GM12865 (cell line): ENCODE measurements at regions not wholly inside any gene's neighbourhood (a gene's known extent, or its start where the extent isn't known, plus 50 kb on each side); places are given as distances from the start of the nearest gene placed in this dataset.

Experiments used
- DNase-seq: peaks from one replicate; pipeline ENCODE4 v3.0.0; 2010; ENCODE audit warnings: low read depth
- H3K4me3 ChIP-seq: 2 replicates; pipeline ENCODE4 v1.5.1; 2011; ENCODE audit warnings: mild to moderate bottlenecking, low read depth, low read length, control low read depth
- TF ChIP-seq, protein P1 (sequence below): IDR thresholded peaks from 2 replicates; pipeline ENCODE4 v1.5.1; 2011; ENCODE audit warnings: low read length, control low read depth, low read depth, inconsistent platforms; ENCODE audit not compliant: insufficient read depth; ENCODE audit errors: missing control alignments

DNA sequence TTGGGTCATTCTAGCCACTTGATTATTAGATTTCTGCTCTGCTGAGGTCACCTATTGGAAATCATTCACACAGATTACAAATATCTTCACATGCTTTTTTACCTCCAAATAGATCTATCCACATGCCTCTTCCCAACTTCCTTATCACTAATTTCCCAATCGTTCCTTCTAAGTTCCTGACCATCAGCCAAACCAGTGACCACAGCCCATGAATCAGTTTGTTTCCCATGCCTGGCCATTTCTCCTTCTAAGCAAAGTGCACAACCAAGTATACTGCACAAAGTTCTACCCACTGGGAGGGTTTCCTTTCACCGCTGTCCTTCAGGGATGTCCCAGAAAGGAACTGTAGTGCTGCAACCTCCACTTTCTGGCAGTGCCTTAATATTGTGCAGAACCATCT, 140.5 kb upstream of the SYNDIG1 start:
- H3K4me3 ChIP-seq: no peak overlapping the region
- no peak for DNase-seq
- TF ChIP-seq, protein P1, sequence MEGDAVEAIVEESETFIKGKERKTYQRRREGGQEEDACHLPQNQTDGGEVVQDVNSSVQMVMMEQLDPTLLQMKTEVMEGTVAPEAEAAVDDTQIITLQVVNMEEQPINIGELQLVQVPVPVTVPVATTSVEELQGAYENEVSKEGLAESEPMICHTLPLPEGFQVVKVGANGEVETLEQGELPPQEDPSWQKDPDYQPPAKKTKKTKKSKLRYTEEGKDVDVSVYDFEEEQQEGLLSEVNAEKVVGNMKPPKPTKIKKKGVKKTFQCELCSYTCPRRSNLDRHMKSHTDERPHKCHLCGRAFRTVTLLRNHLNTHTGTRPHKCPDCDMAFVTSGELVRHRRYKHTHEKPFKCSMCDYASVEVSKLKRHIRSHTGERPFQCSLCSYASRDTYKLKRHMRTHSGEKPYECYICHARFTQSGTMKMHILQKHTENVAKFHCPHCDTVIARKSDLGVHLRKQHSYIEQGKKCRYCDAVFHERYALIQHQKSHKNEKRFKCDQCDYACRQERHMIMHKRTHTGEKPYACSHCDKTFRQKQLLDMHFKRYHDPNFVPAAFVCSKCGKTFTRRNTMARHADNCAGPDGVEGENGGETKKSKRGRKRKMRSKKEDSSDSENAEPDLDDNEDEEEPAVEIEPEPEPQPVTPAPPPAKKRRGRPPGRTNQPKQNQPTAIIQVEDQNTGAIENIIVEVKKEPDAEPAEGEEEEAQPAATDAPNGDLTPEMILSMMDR: no peak

DNA sequence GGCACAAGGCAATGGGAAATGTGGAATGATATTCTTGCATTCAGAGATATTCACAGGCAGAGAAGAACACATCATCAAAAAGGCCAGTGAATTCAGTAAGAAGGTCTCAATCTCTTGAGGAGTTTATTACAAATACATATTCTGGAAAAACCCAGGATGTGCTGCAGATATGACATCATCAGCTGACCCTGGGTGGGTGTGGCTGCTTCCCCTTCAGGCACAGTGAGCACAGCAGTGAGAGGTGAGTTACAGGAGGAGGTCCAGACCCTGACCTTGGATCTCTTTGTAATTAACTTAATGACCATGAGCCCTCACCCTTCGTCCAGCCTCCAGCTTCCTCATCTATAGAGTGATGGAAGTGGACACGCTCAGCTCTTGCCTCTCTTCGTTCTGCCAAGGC, 147.5 kb upstream of the SYNDIG1 start:
- H3K4me3 ChIP-seq: no peak overlapping the region
- no peak for DNase-seq
- TF ChIP-seq, protein P1: no peak

DNA sequence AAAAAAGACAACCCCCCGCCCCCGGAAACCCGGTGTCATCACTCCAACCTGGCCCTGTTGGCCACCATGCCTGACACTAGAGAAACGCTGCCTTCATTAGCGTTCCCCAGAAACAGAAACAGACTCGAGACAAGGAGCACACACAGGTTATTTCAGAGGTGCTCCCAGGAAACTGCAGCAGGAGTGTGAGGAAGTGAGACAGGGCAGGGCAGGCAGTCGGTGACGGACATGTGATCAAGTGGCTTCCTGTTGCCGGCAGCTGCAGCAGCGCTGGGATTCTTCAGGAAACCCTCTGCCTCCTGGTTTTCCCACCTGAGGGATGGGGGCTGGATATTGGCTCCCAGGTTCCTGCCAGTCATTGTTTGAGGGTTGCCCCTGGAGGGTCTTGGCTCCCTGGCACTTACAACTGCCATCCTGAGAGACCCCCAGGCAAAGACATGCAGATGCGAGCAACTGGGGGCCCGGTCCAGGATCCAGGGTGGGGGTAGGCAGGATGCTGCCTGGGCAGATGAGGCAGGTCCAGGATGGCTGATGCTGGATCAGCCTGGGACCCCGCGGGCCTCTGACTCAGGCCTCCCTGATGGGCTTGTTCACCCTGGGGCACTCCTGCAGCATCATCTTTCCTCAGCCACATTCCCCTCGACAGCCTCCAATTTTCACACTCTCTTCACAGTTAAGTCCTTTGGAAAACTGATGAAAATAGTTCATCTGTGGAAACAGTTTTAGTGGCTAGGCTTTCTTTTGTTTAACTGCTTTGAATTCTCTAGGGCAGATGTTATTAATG, 150.7 kb upstream of the SYNDIG1 start:
- no peak for DNase-seq

DNA sequence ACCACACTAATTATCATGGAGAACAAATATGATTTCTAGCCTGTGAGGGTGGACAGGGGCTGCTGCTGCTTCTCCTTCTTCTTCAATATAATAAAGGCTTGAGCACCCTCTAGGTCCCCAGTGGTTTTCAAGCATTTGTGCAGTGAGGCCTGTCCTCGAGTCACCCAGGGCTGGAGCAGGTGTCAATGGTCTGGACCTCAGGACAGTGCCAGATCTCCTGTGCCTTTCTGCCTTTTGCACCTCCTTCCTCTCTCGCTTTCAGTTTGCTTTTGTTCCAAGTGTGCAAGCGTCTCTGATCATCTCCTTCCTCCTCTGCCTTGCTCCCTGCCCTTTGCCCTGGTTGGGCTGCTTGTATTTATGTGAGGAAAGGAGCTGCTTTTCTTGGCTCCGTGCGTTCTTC, 152.2 kb upstream of the SYNDIG1 start:
- H3K4me3 ChIP-seq: no peak overlapping the region
- no peak for DNase-seq
- TF ChIP-seq, protein P1: no peak

More for the DNA sequence above, 150.7 kb upstream of the SYNDIG1 start:
- H3K4me3 ChIP-seq: no peak overlapping the region
- TF ChIP-seq, protein P1: no peak

DNA sequence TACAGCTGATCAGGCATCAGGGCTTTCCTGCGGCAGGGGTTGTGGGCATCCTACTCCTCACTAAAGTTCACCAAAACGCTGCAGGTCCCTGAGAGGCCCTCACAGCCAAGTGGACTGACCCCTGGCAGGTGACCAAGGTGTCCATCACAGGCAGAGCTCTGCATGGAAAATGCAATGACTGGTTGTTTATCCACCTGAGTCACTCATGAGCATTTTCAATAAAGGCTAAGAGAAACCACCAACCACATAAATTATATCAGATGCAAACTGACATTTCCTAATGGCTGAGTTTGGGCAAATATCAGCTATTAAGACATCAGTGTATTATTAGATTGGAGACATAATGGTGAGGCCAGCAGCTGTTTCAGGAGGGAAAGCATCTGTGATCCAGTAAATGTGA, 152.7 kb upstream of the SYNDIG1 start:
- no peak overlapping the region for H3K4me3 ChIP-seq
- DNase-seq: no peak
- TF ChIP-seq, protein P1: no peak

DNA sequence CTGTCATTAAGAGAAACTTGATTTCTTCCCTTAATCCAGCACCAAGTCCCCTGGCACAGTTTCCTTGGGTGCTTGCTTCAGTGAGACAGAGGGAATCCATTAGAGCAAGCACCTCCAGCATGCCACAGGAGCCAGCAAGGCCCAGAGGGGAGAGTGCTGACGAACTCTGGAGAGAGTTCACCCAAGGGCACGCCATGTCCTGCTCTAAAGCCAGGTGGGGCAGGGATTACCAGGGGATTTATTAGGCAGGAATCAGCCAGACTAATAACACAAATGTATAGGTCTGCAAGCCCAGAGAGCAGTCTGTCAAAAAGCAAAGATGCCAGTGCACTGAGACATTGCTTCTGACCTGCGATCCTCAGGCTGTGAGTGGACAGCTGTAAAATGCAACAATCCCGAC, 155.4 kb upstream of the SYNDIG1 start:
- H3K4me3 ChIP-seq: no peak overlapping the region
- DNase-seq: no peak
- TF ChIP-seq, protein P1: no peak

DNA sequence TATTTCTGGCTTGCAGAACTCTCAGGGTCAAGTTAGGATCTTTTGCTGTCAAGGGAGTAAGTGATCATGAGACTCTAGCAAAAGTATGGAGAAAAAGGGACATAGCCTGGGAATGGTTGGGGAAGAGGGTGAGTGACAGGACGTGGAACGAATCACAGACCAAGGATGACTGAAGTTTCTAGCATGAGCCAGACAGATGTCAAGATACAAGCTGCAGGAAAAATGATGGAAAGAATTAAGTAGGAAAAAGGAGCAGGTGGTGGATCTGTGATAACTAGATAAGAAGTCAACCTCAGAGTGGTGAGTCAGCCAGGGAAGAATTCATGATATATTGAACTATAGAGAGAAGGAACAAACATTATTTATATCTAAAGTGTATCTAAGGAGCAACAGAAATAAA, 159.8 kb upstream of the SYNDIG1 start:
- TF ChIP-seq, protein P1: no peak
- DNase-seq: no peak
- H3K4me3 ChIP-seq: no peak overlapping the region
